Psoas muscle (tissue), 7 donors: ENCODE measurements at regions not wholly inside any gene's neighbourhood (a gene's known extent, or its start where the extent isn't known, plus 50 kb on each side); places are given as distances from the start of the nearest gene placed in this dataset.
"Not testable (repeated sequence)": the region's sequence is repeated elsewhere in the genome, so short reads cannot be mapped to it uniquely, and the experiment has no call there.

Source experiments
- ATAC-seq, 4 donors: fragments of 200-7000 bp; cut with Tn5 transposase; one replicate each; pipeline ENCODE4 v1.9.1; 2020; ENCODE audit warnings: moderate library complexity in 3 of 4, mild to moderate bottlenecking in 2 of 4
- DNase-seq, 2 donors: peaks; one replicate each; pipeline ENCODE4 v3.0.0-alpha.2; 2020
- H3K27ac ChIP-seq: fragments of 200-600 bp; one replicate; pipeline ENCODE4 v1.8.0; 2022
- H3K27me3 ChIP-seq, 3 donors: fragments of 200-600 bp in 1 of 3; one replicate each; pipeline versions ENCODE4 v1.6.1 to v1.8.0; 2013 to 2022; ENCODE audit warnings: low read length in 2 of 3, mild to moderate bottlenecking in 2 of 3, moderate library complexity in 1 of 3; ENCODE audit not compliant: insufficient read depth in 3 of 3
- H3K36me3 ChIP-seq, 2 donors: fragments of 200-600 bp in 1 of 2; one replicate each; pipeline versions ENCODE4 v1.6.1 to v1.8.0; 2013 to 2022; ENCODE audit warnings: low read depth in 1 of 2, mild to moderate bottlenecking in 1 of 2, moderate library complexity in 1 of 2; ENCODE audit not compliant: insufficient read depth in 1 of 2
- H3K4me1 ChIP-seq: fragments of 200-600 bp; one replicate; pipeline ENCODE4 v1.8.0; 2022
- H3K4me3 ChIP-seq: fragments of 200-600 bp; one replicate; pipeline ENCODE4 v1.8.0; 2022; ENCODE audit warnings: mild to moderate bottlenecking
- H3K9me3 ChIP-seq: fragments of 200-600 bp; one replicate; pipeline ENCODE4 v1.8.0; 2022
- CTCF ChIP-seq: fragments of 200-600 bp; IDR thresholded peaks from one replicate; pipeline ENCODE4 v1.8.0; 2022; ENCODE audit warnings: antibody characterized with exemption
- WGBS, 3 donors: extraction: QIAGEN DNeasy Blood & Tissue Kit; methylation state at CpG; one replicate each; pipeline versions ENCODE4 v1.1.6 to v1.1.7; 2013; 5-methylcytosine and 5-hydroxymethylcytosine counted together
- intact Hi-C, 2 donors: fragments of 100-400 bp; cut with DNase I; formaldehyde crosslinking; loops; one replicate each; pipeline versions ENCODE4 v1.11.0 to v1.14.2; 2022
- donor health status: healthy with polysubstance abuse.
- donor health status: DM: no; HTN: no; CAD: no; lungs with moderate emphysema.
- donor health status: Bipolar disorder and iron deficiency.
- donor health status: healthy.
- donor health status: DM: yes; HTN: yes; CAD: no.
- donor health status: DM: no; HTN: no; CAD: no.
- donor health status: DM: yes; HTN: yes; CAD: no.

GRCh38 chr12:111245701-111246476 lies 123.0 kb downstream of the PHETA1 start:
- DNase-seq (no peak), ATAC-seq (no peak)
- no peaks in the 10 kb centered on the region for H3K4me1 ChIP-seq
- intact Hi-C loops = no loop called here
- TF ChIP-seq CTCF = no peak
- H3K27me3 ChIP-seq = peaks cover 0 to 14% (median 6%) of the 10 kb centered on the region in 3 donors
- no peaks in the 10 kb centered on the region for H3K36me3 ChIP-seq
- no peaks in the 10 kb centered on the region for H3K9me3 ChIP-seq
- WGBS, 3 donors = 85 to 88% (median 87%) methylated on average over 12 of the region's 12 CpGs
- H3K4me3 ChIP-seq = no peak overlapping the region
- H3K27ac ChIP-seq = no peak overlapping the region

- Histone ChIP-seq H3K27ac (no peak overlapping the region), H3K36me3 (no peaks in the 10 kb centered on the region), H3K9me3 (no peaks in the 10 kb centered on the region), H3K4me1 (no peaks in the 10 kb centered on the region), H3K27me3 (peaks cover 0 to 17% (median 6%) of the 10 kb centered on the region in 3 donors), H3K4me3 (no peak overlapping the region)
- TF ChIP-seq CTCF = no peak
- DNase-seq (no peak), ATAC-seq (no peak)
- intact Hi-C loops = no loop called here
These were observed 124.2 kb downstream of the PHETA1 start for GRCh38 chr12:111244673-111245072.

- H3K4me3 ChIP-seq, DNase-seq, H3K36me3 ChIP-seq, H3K4me1 ChIP-seq, H3K27ac ChIP-seq, intact Hi-C loops, H3K9me3 ChIP-seq, ATAC-seq: not testable (repeated sequence)
- peaks cover 0 to 14% (median 0%) of the 10 kb centered on the region in 3 donors for H3K27me3 ChIP-seq
- 93 to 95% (median 93%) methylated on average over 1 of the region's 1 CpG for WGBS, 3 donors
These were observed 126.1 kb downstream of the PHETA1 start for GRCh38 chr12:111242817-111243216.

- Histone ChIP-seq H3K4me3 (no peak overlapping the region), H3K36me3 (no peaks in the 10 kb centered on the region), H3K9me3 (no peaks in the 10 kb centered on the region), H3K27ac (no peak overlapping the region), H3K27me3 (peaks cover 0 to 14% (median 0%) of the 10 kb centered on the region in 3 donors), H3K4me1 (no peaks in the 10 kb centered on the region)
- ATAC-seq = no peak
- 51 to 56% (median 53%) methylated on average over 7 of the region's 7 CpGs for WGBS, 3 donors
- no peak for TF ChIP-seq CTCF
- DNase-seq = no peak
- intact Hi-C loops = no loop called here
These were observed 126.7 kb downstream of the PHETA1 start for GRCh38 chr12:111242184-111242583.

- Histone ChIP-seq H3K4me3 (no peak overlapping the region), H3K27ac (no peak overlapping the region), H3K36me3 (no peaks in the 10 kb centered on the region), H3K27me3 (peaks cover 0 to 12% (median 0%) of the 10 kb centered on the region in 3 donors), H3K4me1 (no peaks in the 10 kb centered on the region), H3K9me3 (no peaks in the 10 kb centered on the region)
- intact Hi-C loops = no loop called here
- DNase-seq = no peak
- TF ChIP-seq CTCF = no peak
- no peak for ATAC-seq
- WGBS, 3 donors = 74 to 78% (median 75%) methylated on average over 4 of the region's 4 CpGs
These were observed 128.5 kb downstream of the PHETA1 start for GRCh38 chr12:111240374-111240773.
